HG02840 (cell line): ENCODE measurements at regions not wholly inside any gene's neighbourhood (a gene's known extent, or its start where the extent isn't known, plus 50 kb on each side); places are given as distances from the start of the nearest gene placed in this dataset.

Experiments used
- ATAC-seq: cut with Tn5 transposase; IDR thresholded peaks from one replicate; pipeline ENCODE4 v1.9.1; 2021; ENCODE audit warnings: mild to moderate bottlenecking, moderate library complexity, moderate number of reproducible peaks; ENCODE audit not compliant: unreplicated experiment, low FRiP score

DNA sequence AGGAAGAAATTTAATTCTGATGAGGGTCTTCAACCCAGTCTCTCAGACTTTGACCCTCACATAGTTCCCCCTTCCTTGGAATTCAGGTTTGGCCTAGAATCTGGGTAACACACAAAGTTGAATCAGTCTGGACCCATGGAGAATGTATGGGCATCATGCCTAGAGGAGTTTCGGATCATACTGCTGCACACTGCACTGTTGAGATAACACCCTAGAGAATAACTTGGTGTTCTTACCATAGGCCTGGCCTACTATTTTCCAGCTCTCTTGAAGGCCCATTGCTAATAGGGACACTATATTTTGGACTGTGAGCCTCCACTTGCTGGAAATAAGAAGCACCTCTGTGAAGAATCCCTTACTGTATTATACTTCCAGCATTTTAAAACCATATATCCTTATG, 413.5 kb downstream of the PLK2 start:
- no peak for ATAC-seq

DNA sequence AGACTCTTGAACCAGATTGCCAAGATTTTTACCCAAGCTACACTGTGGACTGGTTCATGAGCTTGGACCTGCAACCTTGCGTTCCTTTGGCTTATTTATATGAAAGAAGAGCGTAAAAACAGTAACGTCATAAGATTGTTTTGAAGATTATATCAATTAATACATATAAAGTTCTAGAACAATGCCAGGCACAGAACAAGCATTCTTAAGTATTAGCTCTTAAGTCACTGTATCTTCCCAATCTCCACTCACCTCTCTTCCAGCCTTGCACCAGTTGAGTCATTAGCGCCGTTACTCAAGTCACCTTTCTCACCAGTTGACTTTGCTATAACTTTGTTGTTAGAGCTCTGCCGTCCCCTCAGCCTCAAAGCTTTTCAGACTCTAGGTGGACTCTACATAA, 415.7 kb downstream of the PLK2 start:
- ATAC-seq = no peak

DNA sequence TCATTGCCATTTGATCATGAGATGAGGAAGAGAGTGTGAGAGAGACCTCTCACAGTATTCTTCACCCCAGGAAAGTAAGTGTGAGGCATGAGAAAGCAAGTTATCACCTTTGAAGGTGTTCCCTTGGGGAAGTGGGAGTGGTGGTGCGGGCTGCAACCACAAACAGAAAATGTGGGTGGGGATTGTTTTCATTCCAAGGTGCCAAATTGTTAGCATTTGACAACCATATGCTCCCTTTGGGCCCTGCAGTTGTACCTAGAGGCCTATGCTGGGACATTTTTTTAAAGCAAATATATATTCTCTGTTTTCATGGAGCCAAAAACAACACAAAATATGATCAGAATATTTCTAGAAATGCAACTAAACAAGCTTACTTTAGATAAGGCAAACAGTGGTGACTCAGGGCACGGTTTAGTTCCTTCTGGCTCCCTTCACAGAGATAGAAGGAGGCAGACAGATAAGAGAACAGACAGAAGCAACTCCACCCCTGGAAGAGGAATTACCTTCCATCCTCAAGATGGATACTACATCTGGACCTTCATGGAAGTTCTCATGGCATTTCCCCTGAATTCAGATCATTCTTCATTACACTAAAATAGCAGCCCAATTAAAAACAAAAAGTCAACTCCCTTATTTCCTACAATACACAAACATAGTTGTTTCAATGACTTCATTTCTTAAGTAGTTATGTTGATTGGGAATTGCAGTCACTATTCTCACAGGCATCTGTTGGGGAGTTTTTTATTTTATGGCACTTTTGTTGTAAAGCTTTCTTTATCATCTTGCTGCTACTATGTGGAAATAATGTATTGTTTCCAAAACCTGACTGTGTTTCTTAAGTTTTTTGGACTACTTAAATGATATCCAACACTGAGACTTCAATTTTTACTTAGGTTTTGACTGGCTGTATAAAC, 416.6 kb downstream of the PLK2 start:
- ATAC-seq = no peak

DNA sequence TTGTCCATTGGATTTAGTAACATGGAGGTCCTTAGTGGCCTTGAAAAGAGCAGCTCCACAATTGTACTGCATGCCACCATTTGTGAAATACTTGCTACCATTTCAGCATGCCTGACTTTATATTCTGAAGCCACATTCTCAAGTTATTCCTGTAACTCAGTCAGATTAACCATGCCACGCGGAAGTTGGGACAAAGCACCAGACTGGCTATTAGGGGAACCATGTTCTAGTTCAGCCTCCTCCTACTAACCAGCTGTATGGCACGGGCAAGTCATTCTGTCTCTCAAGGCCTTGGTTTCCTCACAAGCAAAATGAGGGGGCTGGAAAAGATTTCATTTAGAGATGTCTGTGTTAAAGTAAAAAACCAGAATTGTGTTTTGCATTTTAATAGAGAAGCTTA, 418.0 kb downstream of the PLK2 start:
- no peak for ATAC-seq

DNA sequence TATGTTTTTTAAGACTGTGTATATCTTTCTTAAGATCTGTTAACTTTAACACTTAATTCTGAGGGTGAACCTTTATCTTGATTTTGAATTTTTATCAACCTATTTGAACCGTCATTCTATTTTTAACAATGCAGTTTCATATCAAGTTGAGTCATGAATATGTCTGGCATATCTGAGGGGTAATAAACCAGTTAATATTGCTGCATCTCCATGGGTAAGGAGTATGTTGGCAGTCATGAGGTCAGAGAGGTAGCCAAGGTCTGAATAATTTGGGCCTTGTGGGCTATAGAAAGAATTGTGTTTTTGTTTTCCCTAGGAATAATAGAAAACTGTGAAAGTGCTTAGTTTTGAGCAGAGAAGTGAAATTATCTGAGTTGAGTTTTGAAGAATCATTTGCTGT, 419.0 kb downstream of the PLK2 start:
- no peak for ATAC-seq

DNA sequence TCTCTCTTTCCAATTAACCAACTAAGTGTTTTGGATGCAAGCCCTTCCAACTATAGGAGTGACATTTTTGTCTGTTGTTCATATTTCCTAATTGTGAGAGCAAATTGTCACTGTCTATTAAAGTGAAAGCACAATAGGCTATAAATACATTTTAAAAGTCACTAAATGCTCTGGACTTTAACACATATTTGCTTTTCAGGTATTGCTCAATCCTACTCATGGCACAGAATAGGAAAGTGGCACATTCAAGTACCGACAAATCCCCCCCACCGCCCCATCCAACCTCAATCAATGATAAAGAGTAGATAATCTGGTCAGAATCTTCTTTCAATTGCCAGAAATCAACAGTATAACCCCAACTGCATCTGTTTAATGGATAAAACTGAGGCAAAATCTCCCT, 419.8 kb downstream of the PLK2 start:
- no peak for ATAC-seq

DNA sequence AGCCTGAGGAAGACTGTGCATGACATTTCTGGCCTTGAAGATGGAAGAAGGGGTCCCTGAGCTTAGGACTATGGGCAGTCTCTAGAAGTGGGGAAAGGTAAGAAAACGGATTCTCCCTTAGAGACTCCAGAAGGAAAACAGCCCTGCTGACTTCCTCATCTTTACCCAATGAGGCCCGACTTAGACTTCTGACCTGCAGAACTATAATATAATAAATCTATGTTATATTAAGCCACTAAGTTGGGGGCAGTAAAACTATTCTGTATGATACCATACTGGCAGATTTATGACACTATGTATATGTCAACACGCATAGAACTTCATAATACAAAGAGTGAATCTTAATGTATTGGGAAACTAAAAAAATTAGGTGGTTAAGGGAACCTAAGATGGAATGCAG, 422.0 kb downstream of the PLK2 start:
- no peak for ATAC-seq

DNA sequence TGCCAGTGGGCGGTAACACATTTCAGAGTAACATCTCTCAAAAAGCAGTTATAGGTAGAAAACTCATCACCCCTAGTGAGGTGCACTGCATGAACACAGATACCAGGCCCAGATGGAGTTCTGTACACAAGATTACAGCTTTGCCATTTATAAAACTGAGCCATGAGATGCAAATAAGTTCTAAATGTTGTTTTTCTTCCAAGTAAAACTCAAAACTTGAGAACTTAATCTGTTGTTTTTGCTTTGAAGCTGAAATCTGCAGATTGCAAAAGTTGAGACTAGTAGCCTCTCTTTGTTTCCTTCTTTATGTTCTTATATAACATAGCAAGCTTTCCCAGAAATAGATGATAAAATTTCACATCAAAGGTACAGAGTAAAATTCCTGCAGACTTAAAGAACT, 434.1 kb downstream of the PLK2 start:
- no peak for ATAC-seq

DNA sequence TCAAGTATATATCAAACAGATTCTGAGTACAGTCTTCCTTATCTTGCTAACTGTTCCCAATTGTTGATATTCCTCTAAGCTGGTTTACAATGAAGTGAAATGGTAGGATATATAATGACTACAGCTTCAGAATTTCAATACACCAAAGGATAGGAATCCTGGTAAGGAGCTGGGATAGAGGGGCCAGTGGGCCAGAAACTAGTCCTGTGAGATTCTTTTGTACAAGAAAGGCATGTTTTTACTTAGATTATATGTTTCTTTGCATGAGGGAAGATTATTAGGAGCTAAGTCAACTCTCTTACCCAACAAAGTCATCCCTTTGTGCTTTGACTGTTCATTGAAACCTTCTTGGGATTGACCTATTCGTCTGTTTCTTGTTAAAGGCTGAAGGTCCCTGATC, 435.7 kb downstream of the PLK2 start:
- no peak for ATAC-seq

DNA sequence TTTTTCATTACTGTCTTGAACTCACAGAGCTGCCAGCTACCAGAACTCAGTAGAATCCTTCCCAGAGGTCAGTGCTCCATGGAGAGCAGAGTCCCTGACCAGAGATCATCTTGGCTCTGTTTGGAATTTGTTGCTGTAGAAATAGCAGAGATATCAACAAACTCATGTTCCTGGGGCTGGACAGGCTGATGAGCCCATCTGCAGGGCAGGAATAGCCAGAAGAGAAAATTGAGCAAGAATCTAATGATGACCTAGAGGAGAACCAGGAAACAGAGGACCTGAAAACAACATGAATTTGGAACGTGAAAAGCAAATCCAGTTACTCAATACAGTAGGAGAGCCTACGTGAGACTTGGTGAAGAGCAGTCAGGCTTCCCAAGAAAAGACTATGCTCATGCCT, 437.8 kb downstream of the PLK2 start:
- ATAC-seq = no peak

DNA sequence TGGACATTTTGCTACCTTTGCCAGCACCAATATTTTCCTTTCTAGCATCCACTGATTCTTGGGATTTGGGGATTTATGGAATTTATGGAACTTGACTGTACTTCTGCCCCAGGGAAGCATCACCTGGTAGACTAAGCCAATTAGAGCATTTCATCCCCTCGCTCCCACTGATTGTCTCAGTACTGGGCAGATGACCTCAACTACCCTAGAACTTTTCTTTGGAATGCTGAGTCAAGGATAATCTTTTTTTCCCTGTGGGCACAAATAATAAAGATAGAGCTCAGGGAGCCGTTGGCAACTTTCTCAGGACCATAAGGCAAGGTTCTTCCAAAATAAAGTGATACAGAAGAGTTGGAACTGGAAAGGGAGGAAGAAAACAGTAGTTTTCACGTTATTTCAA, 438.4 kb downstream of the PLK2 start:
- ATAC-seq = no peak

DNA sequence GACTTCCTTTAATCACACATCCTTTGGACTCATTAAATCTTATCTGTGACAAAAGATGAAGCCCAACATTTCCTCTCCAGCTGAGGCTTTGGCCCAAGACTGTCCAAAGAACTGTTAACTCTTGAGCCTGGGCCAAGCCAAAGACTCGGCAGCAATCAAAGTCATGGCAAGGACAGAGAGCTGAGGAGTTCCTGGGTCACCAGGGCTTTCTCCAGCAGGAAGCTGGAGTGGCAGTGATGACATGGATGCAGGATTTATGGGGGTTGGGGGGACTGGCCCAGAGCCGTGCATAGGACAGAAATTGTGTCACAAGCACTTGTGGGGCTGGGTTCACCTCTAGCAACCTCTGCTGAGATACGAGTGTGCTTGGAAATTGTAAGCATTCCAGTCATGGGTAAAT, 440.3 kb downstream of the PLK2 start:
- ATAC-seq = no peak

DNA sequence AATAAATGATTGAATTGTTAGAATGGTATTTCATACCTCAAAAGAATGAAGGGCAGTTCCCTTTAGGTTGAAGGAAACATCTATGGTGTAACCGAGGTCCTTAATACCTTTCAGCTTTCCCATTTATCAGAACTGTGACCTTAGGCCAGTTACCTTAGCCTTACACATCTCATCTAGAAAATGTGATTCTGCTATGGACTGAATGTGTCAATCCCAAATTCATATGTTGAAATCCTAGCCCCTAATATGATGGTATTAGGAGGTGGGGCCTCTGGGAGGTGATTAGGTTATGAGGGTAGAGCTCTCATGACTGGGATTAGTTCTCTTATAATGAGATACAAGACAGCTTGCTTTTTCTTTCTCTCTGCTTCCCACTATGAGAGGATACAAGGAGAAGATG, 441.9 kb downstream of the PLK2 start:
- ATAC-seq = no peak

DNA sequence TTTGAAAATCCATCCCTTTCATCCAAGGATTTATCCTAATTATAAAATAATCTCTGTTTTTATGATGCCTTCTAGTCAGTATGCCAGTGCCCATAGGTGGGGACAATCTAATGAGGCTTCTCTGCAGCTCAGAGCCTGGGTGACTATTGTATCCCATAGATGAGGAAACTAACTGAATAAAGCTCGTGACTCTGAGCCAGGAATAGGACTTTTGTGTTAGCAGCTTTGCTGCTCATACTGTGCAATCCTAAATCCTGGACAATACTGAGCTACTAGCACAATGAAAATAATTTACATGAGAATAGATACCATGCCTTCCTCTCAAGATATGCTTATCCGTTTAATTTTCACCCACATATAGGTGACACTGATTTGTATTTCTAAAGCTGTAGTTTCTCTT, 443.0 kb downstream of the PLK2 start:
- no peak for ATAC-seq

DNA sequence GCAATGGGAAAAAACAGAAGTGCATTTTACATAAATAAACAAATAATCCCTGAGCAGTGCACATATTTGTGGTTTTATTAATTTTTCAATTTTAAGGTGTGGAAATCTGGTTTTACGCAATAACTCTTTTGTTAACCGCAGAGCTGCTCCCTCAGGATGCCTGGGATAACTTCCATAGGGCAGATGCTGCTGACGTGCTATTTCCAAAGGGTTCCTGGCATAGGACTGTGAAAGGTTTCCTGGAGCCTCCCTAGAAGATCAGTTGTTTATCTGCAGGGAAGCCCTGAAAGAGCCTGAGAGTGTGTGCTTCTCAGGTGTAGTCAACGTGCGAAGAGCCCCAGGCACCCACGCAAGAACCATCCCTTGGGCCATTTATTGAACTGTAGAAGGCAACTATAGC, 443.5 kb downstream of the PLK2 start:
- no peak for ATAC-seq

DNA sequence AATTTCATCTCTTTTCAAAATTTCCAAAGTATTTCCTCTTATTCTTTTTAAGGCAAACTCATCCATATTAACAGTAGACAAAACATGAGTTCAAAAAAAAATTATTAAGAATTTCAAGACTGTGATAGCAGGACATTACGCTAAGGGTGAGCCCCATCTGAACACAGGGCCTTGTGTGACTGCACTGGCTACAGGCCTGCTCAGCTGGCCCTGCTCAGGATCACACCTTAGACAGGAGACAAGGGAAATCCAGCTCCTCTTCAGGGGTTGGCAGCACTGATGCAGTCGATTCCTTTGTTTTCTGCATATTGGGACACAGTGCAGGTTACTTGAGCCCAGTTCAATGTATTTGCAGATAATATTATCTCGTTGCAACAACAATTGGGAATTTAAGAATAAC, 444.7 kb downstream of the PLK2 start:
- ATAC-seq = no peak

DNA sequence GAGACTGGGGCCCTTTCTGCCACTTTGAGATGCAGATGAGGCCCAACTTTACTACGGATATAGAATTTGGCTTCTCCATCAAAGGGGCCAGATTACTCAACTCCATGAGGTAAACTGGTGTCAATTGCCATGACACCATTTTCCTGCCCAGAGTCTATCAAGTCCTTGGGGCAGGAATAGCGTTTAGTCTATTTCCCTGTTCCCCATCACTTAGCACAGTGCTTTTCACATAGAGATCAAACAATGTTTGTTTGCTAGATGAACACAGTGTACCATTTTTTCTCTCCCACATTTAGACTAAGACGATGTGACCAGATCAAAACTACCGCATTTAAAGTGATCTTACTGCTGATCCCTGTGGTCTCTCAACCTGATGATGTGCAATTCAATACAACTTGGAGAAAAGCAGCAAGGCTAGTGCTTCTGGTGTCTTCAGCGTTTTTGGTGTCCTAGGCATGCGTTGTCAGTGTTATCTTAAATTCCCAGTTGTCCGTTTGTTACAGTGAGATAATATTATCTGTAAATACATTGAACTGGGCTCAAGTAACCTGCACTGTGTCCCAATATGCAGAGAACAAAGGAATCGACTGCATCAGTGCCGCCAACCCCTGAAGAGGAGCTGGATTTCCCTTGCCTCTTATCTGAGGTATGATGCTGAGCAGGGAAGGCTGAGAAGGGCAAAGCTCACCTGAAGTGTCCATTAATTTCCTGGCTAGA, 446.2 kb downstream of the PLK2 start:
- ATAC-seq = no peak

DNA sequence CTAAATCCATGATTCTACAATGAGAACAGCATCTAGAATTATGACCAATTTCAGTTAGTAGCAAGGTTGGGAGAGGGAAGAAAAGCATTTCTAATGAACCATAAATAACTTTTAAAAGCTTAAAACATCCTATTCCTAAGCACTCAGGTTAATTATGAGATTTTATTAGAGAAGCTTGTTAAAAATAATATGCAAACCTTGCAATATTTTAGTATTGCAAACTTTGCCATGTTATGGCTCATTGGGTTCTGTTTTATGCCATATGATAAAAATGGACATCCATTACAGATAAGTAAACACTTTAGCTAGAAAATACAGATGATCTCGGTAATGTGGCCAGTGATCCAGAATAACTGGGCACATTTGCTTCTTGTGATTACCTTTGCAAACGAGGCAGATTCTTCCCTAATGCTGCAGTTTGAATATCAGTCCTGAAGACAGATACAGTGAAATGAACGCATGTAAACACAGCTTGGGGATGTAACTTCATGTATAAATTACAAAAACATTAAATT, 447.0 kb downstream of the PLK2 start:
- no peak for ATAC-seq

DNA sequence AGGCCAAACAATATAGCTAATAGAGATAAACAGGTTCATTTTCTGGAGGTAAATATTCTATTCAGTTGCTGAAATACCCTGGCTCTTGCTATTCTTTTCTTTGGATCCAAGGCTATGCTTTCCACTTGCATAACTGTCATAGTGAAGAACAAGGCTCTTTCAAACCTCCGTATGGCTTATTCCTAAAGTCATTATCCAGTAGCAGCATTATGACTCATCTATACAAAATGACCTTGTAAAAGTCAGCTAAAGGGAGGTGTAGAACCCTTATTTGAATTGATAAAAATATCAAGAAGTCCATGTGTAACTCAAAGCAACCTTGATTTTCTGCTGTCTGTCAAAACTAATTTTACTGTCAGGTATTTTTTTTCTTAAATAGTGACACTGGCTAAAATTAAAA, 447.8 kb downstream of the PLK2 start:
- ATAC-seq = no peak

DNA sequence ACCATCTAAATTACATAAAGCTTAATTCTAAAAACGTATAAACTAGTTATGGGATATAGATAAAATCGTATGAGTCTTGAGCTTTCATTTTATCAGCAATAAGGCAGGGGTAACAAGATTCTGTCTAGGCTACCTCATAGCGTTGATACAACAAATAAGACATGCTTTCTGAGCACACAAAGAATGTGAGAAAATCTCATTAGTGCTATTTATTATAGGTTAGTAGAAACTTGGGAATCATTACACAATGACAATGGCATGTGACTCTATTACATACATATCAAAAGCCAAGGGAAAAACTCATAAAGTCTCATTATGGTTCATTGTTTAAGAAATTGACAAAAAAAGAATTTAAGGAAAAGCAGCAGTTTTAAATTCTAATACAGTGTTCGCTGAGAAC, 448.6 kb downstream of the PLK2 start:
- no peak for ATAC-seq

DNA sequence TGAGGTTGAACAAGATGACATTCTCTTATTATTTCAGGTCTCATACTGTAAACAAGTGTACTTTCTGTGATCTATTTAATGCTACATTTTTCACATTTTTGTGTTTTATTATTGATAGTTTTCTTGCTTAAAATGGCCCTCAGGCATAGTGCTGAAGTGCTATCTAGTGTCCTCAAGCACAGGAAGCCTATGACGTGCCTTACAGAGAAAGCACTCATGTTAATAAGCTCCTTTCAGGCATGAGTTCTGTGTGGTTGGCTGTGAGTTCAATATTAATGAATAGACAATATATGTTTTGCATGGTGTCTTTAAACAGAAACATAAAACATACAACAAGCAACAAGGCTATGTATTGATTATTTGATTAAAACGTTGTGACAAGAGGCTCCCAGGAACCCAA, 450.1 kb downstream of the PLK2 start:
- no peak for ATAC-seq

DNA sequence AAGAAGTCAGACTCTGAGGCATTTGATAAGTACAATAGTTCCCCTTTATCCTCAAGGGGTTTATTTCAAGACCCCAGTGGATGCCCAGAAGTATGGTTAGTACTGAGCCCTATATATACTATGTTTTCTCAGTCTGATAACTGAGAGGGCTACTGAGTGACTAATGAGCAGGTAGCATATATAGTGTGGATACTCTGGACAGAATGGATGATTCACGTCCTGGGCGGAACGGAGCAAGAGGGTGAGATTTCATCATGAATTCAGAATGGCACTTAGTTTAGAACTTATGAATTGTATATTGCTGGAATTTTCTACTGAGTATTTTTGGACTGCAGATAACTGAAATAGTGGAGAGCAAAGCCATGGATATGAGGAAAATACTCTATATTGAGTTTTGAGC, 457.6 kb downstream of the PLK2 start:
- ATAC-seq = no peak
